ENCODE measurements at regions not wholly inside any gene's neighbourhood (a gene's known extent, or its start where the extent isn't known, plus 50 kb on each side); places are given as distances from the start of the nearest gene placed in this dataset.

DNA sequence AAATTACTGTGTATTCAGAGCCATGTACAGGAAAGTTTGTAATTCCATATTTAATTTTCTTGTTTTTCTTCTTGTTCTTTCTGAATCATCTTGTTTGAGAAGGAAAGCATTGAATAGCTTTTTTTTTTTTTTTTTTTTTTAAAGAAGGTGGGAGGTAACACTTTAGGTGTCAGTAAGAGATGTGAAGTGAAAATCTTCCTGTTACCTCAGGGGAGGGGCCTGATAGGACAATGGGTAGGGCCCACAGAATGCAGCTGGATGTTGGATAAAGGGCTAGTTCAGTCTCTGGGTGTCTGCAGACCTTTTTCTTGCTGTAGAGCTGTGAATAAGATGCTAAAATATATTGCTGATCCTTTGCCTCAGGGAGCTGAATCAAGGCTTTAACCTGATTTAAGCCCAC is 317.4 kb downstream of the MAN2A1 start:
- H3K18ac ChIP-seq (ENCODE audit: insufficient read length, low read depth, low read length), result no peak overlapping the region
- DNase-seq, result no peak
- no peaks in the 10 kb centered on the region for H3K4me1 ChIP-seq (ENCODE audit: insufficient read depth, low read length)
- H4K91ac ChIP-seq (ENCODE audit: insufficient read length, low read depth, low read length), result no peak overlapping the region
- H2AK5ac ChIP-seq (ENCODE audit: insufficient read length, low read length), result no peak overlapping the region
- H4K8ac ChIP-seq (replicated peaks; ENCODE audit: insufficient read length, low read depth, low read length), result no peak overlapping the region
- no peak overlapping the region for H2BK12ac ChIP-seq (ENCODE audit: insufficient read length, low read depth, low read length)
- H4K5ac ChIP-seq (ENCODE audit: insufficient read length, low read depth, low read length), result no peak overlapping the region
- no peaks in the 10 kb centered on the region for H3K79me1 ChIP-seq (ENCODE audit: insufficient read depth, low read depth, low read length, poor library complexity, severe bottlenecking)
- no peaks in the 10 kb centered on the region for H3K79me2 ChIP-seq (ENCODE audit: insufficient read depth, low read length)
- no peak overlapping the region for H3K4ac ChIP-seq (ENCODE audit: low read depth, low read length)
- H2BK15ac ChIP-seq (ENCODE audit: low read depth, low read length), result no peak overlapping the region
- no peak overlapping the region for H3K4me2 ChIP-seq (ENCODE audit: insufficient read depth, insufficient read length, low read length)
- no peaks in the 10 kb centered on the region for H3K27me3 ChIP-seq (ENCODE audit: insufficient read depth, low read length)
- H3K23ac ChIP-seq (ENCODE audit: insufficient read length, low read depth, low read length), result no peak overlapping the region
- no peak overlapping the region for H3K56ac ChIP-seq (ENCODE audit: insufficient read length, low read depth, low read length)
- no peak overlapping the region for H3K14ac ChIP-seq (ENCODE audit: insufficient read depth, low read length)
- H3K23me2 ChIP-seq (ENCODE audit: insufficient read length, low read depth, low read length, poor library complexity, severe bottlenecking), result no peaks in the 10 kb centered on the region
- H3K27ac ChIP-seq (ENCODE audit: insufficient read length, low read depth, low read length), result no peak overlapping the region
- H2AFZ ChIP-seq (ENCODE audit: low read length), result no peak overlapping the region
- H2BK20ac ChIP-seq (ENCODE audit: low read depth, low read length, poor library complexity, severe bottlenecking), result no peak overlapping the region
- H3K9ac ChIP-seq (ENCODE audit: extremely low read depth, insufficient read length, low read length), result no peak overlapping the region
- no peak overlapping the region for H2BK120ac ChIP-seq (ENCODE audit: low read depth, low read length, poor library complexity, severe bottlenecking)
- no peak overlapping the region for H2BK5ac ChIP-seq (ENCODE audit: insufficient read length, low read length)
- no peak overlapping the region for H3K4me3 Mint-ChIP-seq
- TF ChIP-seq, protein P1, sequence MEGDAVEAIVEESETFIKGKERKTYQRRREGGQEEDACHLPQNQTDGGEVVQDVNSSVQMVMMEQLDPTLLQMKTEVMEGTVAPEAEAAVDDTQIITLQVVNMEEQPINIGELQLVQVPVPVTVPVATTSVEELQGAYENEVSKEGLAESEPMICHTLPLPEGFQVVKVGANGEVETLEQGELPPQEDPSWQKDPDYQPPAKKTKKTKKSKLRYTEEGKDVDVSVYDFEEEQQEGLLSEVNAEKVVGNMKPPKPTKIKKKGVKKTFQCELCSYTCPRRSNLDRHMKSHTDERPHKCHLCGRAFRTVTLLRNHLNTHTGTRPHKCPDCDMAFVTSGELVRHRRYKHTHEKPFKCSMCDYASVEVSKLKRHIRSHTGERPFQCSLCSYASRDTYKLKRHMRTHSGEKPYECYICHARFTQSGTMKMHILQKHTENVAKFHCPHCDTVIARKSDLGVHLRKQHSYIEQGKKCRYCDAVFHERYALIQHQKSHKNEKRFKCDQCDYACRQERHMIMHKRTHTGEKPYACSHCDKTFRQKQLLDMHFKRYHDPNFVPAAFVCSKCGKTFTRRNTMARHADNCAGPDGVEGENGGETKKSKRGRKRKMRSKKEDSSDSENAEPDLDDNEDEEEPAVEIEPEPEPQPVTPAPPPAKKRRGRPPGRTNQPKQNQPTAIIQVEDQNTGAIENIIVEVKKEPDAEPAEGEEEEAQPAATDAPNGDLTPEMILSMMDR (conservative IDR thresholded peaks at IDR 0.05), result no peak
- no peaks in the 10 kb centered on the region for H3K4me1 Mint-ChIP-seq
- H3K36me3 Mint-ChIP-seq (ENCODE audit: insufficient read depth in 1 of 3, low read depth in 3 of 3), result no peaks in the 10 kb centered on the region
- peaks cover 0 to 2% of the 10 kb centered on the region in 2 experiments; a peak in 1 of 5 replicates for H3K9me3 Mint-ChIP-seq
- no peak overlapping the region for H3T11ph ChIP-seq (ENCODE audit: low read length)
- H4K20me1 ChIP-seq (ENCODE audit: control insufficient read depth, insufficient read depth, insufficient read length), result no peaks in the 10 kb centered on the region
- H3K27ac Mint-ChIP-seq, result no peak overlapping the region
- H3K9me3 ChIP-seq (ENCODE audit: control insufficient read depth, low read depth, low read length), result no peaks in the 10 kb centered on the region
- H3K27me3 Mint-ChIP-seq (ENCODE audit: low read depth), result no peaks in the 10 kb centered on the region

Data from H9 (cell line).